ENCODE measurements at regions not wholly inside any gene's neighbourhood (a gene's known extent, or its start where the extent isn't known, plus 50 kb on each side); places are given as distances from the start of the nearest gene placed in this dataset.

GRCh38 chr12:66832997-66833396 is 154.1 kb upstream of the GRIP1 start:
- Histone ChIP-seq H3K4me3 (ENCODE audit: low read depth, low read length) (no peak overlapping the region), H2AFZ (no peak overlapping the region), H3K79me2 (peaks cover 16% of the 10 kb centered on the region), H3K27me3 (ENCODE audit: control insufficient read depth, insufficient read depth, low read length) (no peaks in the 10 kb centered on the region), H3K4me2 (ENCODE audit: low read length) (no peak overlapping the region), H3K9ac (no peak overlapping the region), H3K36me3 (ENCODE audit: control insufficient read depth, insufficient read depth, low read length) (no peaks in the 10 kb centered on the region), H3K9me3 (ENCODE audit: control insufficient read depth, low read length) (no peaks in the 10 kb centered on the region), H3K4me1 (peaks cover 18% of the 10 kb centered on the region), H3K27ac (no peak overlapping the region)
- TF ChIP-seq, protein P1, sequence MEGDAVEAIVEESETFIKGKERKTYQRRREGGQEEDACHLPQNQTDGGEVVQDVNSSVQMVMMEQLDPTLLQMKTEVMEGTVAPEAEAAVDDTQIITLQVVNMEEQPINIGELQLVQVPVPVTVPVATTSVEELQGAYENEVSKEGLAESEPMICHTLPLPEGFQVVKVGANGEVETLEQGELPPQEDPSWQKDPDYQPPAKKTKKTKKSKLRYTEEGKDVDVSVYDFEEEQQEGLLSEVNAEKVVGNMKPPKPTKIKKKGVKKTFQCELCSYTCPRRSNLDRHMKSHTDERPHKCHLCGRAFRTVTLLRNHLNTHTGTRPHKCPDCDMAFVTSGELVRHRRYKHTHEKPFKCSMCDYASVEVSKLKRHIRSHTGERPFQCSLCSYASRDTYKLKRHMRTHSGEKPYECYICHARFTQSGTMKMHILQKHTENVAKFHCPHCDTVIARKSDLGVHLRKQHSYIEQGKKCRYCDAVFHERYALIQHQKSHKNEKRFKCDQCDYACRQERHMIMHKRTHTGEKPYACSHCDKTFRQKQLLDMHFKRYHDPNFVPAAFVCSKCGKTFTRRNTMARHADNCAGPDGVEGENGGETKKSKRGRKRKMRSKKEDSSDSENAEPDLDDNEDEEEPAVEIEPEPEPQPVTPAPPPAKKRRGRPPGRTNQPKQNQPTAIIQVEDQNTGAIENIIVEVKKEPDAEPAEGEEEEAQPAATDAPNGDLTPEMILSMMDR (IDR thresholded peaks at IDR 0.05), result no peak

DNA sequence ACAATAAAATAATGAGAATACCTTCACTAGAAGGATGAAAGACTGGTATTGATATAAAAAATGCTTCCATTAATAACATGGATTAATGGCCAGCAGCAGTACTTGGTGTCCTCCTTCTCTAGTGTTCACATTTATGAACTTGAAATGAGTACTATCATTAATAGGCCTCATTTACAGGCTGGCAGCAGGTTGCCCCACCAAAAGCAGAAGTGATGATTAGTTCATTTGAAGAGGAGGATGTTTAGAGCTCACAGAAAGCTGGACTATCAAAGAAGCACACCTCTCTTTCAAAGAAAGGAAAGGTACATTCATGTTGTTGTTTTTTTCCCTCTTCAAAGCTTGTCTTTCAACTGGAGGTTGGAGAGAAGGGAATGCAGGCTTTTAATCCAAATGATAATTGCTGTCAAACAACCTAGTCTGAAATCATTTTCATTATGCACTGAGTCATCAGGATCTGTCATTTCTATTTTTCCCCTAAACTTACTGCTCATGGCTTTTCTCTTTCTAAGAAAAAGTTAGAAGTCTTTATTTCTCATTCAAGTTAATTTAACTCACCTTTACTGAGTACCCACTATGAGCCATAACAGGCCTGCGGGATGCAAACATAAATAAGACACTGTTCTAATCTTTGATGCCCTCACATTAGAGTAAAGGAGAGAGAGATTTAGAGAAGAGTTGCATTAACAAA is 157.9 kb upstream of the GRIP1 start:
- peak overlapping the region; percentile 21 for H3K4me2 ChIP-seq (ENCODE audit: low read length)
- no peaks in the 10 kb centered on the region for H3K9me3 ChIP-seq (ENCODE audit: control insufficient read depth, low read length)
- peak overlapping the region; percentile 0 for H3K4me3 ChIP-seq (ENCODE audit: low read depth, low read length)
- no peaks in the 10 kb centered on the region for H3K27me3 ChIP-seq (ENCODE audit: control insufficient read depth, insufficient read depth, low read length)
- TF ChIP-seq, protein P1 (IDR thresholded peaks at IDR 0.05), result no peak
- peaks cover 31% of the 10 kb centered on the region for H3K4me1 ChIP-seq
- no peak overlapping the region for H3K27ac ChIP-seq
- no peaks in the 10 kb centered on the region for H3K36me3 ChIP-seq (ENCODE audit: control insufficient read depth, insufficient read depth, low read length)
- no peak overlapping the region for H2AFZ ChIP-seq
- no peak overlapping the region for H3K9ac ChIP-seq
- peaks cover 7% of the 10 kb centered on the region for H3K79me2 ChIP-seq

- H3K79me2 ChIP-seq, result peaks cover 7% of the 10 kb centered on the region
- H3K27me3 ChIP-seq (ENCODE audit: control insufficient read depth, insufficient read depth, low read length), result no peaks in the 10 kb centered on the region
- TF ChIP-seq, protein P1 (IDR thresholded peaks at IDR 0.05), result no peak
- H3K4me2 ChIP-seq (ENCODE audit: low read length), result peak overlapping the region; percentile 21
- peak overlapping the region; percentile 79 for H3K27ac ChIP-seq
- H3K9me3 ChIP-seq (ENCODE audit: control insufficient read depth, low read length), result no peaks in the 10 kb centered on the region
- peaks cover 31% of the 10 kb centered on the region for H3K4me1 ChIP-seq
- H3K9ac ChIP-seq, result no peak overlapping the region
- no peaks in the 10 kb centered on the region for H3K36me3 ChIP-seq (ENCODE audit: control insufficient read depth, insufficient read depth, low read length)
- peak overlapping the region; percentile 0 for H3K4me3 ChIP-seq (ENCODE audit: low read depth, low read length)
- no peak overlapping the region for H2AFZ ChIP-seq
Observed at GRCh38 chr12:66837311-66837627, 158.4 kb upstream of the GRIP1 start.

DNA sequence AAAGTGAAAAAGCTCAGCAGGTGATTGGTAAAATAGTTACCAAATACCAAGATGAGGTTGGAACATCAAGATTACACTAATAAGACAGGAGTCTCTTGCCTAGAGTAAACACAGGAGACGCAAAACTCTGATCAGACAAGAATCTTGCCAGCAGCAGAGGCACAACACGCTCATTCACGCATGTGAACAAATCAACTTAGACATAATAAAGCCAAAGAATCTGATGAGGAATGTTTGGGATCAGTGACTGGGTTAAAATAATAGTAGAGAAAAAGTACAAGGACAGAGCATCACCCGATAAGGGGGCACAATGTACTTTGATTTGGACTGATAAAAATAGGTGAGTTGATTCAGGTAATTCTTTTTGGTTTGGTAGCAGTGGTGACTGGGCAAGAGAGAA is 159.5 kb upstream of the GRIP1 start:
- peak overlapping the region; percentile 43 for H3K4me3 ChIP-seq (ENCODE audit: low read depth, low read length)
- no peak overlapping the region for H2AFZ ChIP-seq
- H3K9ac ChIP-seq, result no peak overlapping the region
- H3K79me2 ChIP-seq, result peaks cover 5% of the 10 kb centered on the region
- TF ChIP-seq, protein P1 (IDR thresholded peaks at IDR 0.05), result no peak
- peak overlapping the region; percentile 79 for H3K27ac ChIP-seq
- no peaks in the 10 kb centered on the region for H3K9me3 ChIP-seq (ENCODE audit: control insufficient read depth, low read length)
- H3K4me1 ChIP-seq, result peaks cover 31% of the 10 kb centered on the region
- no peaks in the 10 kb centered on the region for H3K36me3 ChIP-seq (ENCODE audit: control insufficient read depth, insufficient read depth, low read length)
- H3K4me2 ChIP-seq (ENCODE audit: low read length), result peak overlapping the region; percentile 54
- H3K27me3 ChIP-seq (ENCODE audit: control insufficient read depth, insufficient read depth, low read length), result no peaks in the 10 kb centered on the region

DNA sequence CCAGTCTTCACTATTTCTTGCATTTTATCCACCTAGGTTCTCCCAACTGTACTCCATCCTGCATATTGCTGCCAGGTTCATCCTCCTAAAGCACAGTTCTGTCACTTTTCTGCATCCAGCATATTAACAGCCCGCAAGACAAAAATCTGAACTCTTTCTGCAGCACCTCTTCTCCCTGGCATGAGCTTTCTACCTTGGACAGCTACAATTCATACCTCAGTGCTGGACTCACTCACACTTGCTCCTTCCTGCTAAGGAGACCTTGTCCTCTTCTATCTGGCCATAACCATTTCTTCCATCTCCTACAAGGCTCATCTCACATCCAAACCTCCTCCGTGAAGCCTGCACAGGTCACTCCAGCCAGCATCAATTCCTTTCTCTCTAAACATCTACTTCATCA is 170.1 kb upstream of the GRIP1 start:
- H2AFZ ChIP-seq, result no peak overlapping the region
- no peak overlapping the region for H3K9ac ChIP-seq
- no peaks in the 10 kb centered on the region for H3K9me3 ChIP-seq (ENCODE audit: control insufficient read depth, low read length)
- peaks cover 17% of the 10 kb centered on the region for H3K4me1 ChIP-seq
- no peaks in the 10 kb centered on the region for H3K36me3 ChIP-seq (ENCODE audit: control insufficient read depth, insufficient read depth, low read length)
- H3K27me3 ChIP-seq (ENCODE audit: control insufficient read depth, insufficient read depth, low read length), result no peaks in the 10 kb centered on the region
- TF ChIP-seq, protein P1 (IDR thresholded peaks at IDR 0.05), result no peak
- H3K4me3 ChIP-seq (ENCODE audit: low read depth, low read length), result no peak overlapping the region
- H3K27ac ChIP-seq, result no peak overlapping the region
- no peak overlapping the region for H3K4me2 ChIP-seq (ENCODE audit: low read length)
- H3K79me2 ChIP-seq, result peaks cover 6% of the 10 kb centered on the region

Data from parathyroid adenoma (tissue), 2 donors.